Kidney capillary endothelial cell (primary cell): ENCODE measurements at regions not wholly inside any gene's neighbourhood (a gene's known extent, or its start where the extent isn't known, plus 50 kb on each side); places are given as distances from the start of the nearest gene placed in this dataset.
"Not testable (repeated sequence)": the region's sequence is repeated elsewhere in the genome, so short reads cannot be mapped to it uniquely, and the experiment has no call there.

Source experiments
- DNase-seq: peaks from one replicate; pipeline ENCODE4 v3.0.0-alpha.2; 2018; ENCODE audit warnings: low spot score

GRCh38 chr20:48490961-48491831, 336.6 kb downstream of the PREX1 start:
- no peak for DNase-seq

- DNase-seq = not testable (repeated sequence)
Measured at GRCh38 chr20:48490341-48490740, 337.5 kb downstream of the PREX1 start.

- no peak for DNase-seq
Measured at GRCh38 chr20:48489656-48490055, 338.1 kb downstream of the PREX1 start.

GRCh38 chr20:48489046-48489463, 338.7 kb downstream of the PREX1 start:
- DNase-seq = no peak

- not testable (repeated sequence) for DNase-seq
Measured at GRCh38 chr20:48488334-48489034, 339.3 kb downstream of the PREX1 start.

GRCh38 chr20:48486065-48486464, 341.7 kb downstream of the PREX1 start:
- no peak for DNase-seq

- DNase-seq = peak; percentile 38
Measured at GRCh38 chr20:48485153-48485552, 342.6 kb downstream of the PREX1 start.

DNA sequence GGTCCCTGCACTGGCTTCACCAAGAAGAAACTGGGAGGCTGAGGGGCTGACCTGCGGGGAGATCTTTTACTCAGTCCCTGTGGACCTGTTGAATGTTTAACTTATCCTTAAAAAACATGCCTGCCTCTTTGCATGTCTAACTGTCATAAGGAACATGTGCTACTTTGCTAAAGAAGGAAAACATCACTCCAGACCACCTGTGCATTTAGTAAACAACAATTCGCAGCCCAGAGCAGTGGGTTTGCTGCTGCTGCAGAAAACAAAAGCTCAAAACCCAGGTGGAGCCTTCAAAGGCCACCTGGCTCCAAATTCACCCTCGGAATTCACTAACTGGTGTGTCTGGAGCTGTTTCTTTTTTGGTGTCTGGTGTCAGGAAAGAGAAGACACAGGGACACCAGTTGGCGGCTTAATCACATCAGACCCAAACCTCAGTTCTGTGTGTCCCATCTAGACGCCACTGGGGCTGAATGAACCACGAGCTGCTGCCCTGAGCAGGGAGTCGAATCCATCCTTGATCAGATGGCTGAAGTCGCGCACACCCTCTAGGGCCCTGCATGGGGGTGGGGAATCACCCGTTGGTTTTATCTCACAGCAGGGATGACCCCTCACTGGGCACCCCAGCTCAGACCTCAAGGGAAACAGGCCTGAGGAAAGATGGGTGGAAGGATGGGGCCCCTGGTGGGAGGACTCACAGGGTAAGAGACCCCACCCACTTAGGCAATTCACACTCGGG, 344.3 kb downstream of the PREX1 start:
- DNase-seq = no peak

- DNase-seq = no peak
Measured at GRCh38 chr20:48482790-48483189, 345.0 kb downstream of the PREX1 start.

- no peak for DNase-seq
Measured at GRCh38 chr20:48480216-48480772, 347.5 kb downstream of the PREX1 start.

DNA sequence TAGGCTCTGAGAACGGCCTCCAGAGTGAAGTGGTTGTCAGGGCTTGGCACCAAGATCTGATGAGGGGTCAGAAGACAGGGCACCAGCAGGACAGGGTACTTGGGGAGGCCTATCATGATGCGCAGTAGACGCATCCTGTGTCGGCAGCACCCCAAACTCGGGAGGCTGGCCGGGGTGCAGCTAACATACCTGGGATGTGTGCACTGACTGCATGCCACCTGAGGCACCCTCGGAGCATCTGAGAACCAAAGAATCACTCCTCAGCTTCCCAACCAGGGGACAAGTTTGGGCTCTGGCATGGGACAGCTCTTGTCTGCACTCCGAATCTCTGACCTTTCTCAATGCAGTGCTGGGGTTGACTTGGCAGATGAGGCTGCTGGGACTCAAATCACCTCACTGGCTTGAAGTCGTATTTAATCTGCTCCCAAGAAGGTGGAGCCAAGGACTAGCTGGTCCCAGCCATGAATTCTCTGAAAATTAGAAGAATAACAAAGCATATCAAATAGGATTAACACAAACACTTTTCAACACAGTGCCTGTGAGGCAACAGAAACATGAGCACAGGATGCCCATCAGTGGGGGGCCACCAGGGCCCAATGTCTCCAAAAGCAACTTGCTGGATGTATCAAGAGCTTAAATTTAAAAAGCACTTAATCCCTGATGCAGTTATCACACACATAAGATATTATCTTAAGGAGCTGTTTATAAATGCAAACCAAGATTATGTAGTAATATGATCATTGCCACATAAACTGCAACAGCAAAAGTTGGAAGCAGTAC, 348.8 kb downstream of the PREX1 start:
- DNase-seq = no peak

DNA sequence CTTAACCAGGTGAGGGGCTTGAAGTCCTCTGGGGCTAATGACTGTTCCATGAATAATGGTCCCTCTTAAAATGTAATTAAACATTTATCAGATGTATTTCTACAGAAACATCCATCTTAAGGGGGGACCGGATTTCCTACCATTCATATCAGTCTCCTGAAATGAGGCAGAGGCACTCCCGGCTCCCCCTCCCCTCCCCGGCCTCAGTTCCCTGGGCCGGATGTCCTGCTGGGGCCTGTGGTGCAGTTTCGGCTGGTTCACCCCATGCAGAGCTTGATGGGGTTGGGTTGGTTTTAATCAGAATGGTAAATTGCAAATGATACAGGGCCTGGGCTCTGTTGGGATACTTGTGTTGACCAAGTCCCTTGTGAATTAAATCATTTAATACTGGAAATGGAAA, 349.4 kb downstream of the PREX1 start:
- no peak for DNase-seq

DNA sequence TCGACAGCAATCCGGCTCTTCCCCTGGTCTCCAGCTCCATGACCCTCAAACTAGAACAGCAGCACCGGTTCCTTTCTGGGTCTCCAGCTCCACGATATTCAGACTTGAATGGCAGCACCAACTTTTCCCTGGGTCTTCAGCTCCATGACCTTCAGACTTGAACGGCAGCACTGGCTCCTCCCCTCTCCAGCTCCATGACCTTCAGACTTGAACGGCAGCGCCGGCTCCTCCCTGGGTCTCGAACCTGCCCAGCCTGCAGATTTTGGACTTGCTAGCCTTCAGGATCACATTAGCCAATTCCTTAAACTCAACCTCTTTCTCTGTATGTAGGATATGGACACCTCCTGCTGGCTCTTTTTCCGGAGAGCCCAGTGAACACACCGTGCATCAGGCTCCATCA, 350.9 kb downstream of the PREX1 start:
- DNase-seq = no peak

DNA sequence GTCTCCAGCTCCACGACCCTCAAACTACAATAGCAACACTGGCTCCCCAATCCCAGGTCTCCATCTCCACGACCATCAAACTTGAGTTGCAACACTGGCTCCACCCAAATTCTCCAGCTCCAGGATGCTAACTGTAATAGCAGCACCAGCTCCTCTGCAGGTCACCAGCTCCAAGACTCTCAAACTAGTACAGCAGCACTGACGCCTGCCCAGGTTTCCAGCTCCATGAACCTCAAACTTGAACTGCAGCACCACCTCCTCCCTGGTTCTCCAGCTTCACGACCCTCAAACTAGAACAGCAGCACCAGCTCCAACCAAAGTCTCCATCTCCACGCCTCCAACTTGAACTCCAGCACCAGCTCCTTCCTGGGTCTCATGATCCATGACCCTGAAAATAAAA, 353.8 kb downstream of the PREX1 start:
- no peak for DNase-seq

DNA sequence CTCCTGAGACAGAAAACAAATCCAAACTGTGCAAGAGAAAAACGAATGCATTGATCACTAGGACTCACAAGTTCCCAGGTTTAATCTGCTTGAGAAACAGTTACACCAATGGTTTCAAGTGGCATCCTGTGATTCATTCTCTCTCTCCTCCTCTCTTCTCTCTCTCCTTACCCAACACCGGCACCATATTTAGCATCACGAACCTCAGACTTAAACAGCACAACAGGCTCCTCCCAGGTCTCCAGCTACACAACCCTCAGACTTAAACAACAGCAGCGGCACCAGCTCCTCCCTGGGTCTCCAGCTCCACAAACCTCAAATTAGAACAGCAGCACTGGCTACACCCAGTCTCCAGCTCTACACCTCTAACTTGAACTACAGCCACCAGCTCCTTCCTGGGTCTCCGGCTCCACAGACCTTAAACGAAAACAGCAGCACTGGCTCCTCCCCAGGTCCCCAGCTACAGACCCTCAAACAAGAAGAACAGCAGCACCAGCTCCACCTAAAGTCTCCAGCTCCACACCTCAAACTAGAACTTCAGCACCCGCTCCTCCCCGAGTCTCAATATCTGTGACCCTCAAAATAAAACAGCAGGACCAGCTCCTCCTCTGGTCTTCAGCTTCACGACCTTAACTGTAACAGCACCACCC, 355.9 kb downstream of the PREX1 start:
- no peak for DNase-seq

DNA sequence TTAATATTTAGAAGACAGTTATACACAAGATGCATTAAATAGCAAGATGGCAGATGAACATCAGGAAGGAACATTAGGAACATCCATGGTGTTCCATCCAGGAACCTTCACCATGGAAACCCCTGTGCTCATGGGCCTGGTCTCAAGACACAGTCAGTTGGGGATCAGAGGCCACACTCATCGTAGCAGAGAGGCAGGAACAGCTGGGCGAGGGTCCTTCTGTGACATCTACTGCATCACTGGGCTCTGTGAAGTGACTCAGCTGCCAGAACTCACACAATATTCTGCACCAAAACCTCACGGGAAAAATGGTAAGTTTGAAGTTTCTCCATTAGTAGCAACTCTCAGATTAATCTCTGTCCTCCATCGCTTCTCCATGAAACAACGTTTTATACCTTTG, 356.6 kb downstream of the PREX1 start:
- no peak for DNase-seq

- DNase-seq = no peak
Measured at GRCh38 chr20:48470141-48470540, 357.7 kb downstream of the PREX1 start.

GRCh38 chr20:48469026-48469425, 358.8 kb downstream of the PREX1 start:
- DNase-seq = no peak

DNA sequence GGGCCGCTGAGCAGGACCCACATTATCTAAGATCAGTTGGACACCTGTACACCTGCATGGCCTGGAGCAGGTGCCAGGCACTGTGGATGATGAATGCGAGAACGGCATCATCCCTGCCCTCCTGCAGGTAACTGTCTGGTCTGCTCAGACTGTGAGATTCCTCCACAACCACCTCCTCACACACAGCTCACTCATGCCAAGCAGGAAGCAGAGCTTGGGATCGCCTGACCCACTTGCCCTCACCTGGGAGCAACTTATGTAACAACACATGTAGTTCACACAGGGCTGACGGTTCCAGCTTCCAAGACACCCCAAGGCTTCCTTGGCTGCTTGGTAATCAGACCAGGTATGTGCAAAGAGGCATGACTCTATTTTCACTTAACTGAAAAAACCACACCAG, 359.2 kb downstream of the PREX1 start:
- no peak for DNase-seq

DNA sequence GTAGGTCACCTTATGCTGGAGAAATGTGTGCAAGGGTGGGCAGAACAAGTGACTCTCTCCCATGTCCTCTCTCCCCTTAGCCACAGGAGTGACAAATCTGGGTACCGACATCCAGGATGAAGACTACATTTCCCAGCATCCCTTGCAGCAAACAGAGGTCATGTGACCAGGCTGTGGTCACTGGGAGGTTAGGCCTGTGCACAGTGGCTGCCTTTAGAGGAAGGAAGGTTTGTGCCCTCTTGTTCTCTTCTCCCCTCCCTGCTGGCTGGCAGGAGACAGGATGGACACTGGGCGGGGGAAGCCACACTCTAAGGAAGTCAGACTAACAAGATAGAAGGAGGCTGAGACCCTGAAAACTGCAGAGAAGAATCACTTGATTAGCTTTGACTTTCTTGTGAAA, 360.2 kb downstream of the PREX1 start:
- DNase-seq = no peak

- no peak for DNase-seq
Measured at GRCh38 chr20:48465271-48465670, 362.5 kb downstream of the PREX1 start.
